Right lobe of liver (tissue), 6 donors: ENCODE measurements at regions not wholly inside any gene's neighbourhood (a gene's known extent, or its start where the extent isn't known, plus 50 kb on each side); places are given as distances from the start of the nearest gene placed in this dataset.

Source experiments
- ATAC-seq, 4 donors: fragments of 200-7000 bp; cut with Tn5 transposase; one replicate each; pipeline ENCODE4 v1.9.1; 2020; ENCODE audit warnings: mild to moderate bottlenecking in 4 of 4, moderate library complexity in 4 of 4
- DNase-seq, 3 donors: peaks; one replicate each; pipeline ENCODE4 v3.0.0-alpha.2; 2020
- H3K27ac ChIP-seq, 3 donors: fragments of 200-600 bp; one replicate each; pipeline ENCODE4 v1.8.0; 2022
- H3K27me3 ChIP-seq, 2 donors: fragments of 200-600 bp; one replicate each; pipeline ENCODE4 v1.8.0; 2022
- H3K36me3 ChIP-seq, 4 donors: fragments of 200-600 bp; sonication (generic) in 1 of 4; one replicate each; pipeline versions ENCODE4 v1.5.1 to v1.8.0; 2017 to 2022; ENCODE audit warnings: control low read depth in 1 of 4
- H3K4me1 ChIP-seq, 4 donors: fragments of 200-600 bp; sonication (generic) in 1 of 4; one replicate each; pipeline versions ENCODE4 v1.5.1 to v1.8.0; 2017 to 2022; ENCODE audit warnings: control low read depth in 1 of 4
- H3K4me3 ChIP-seq, 3 donors: fragments of 200-600 bp; one replicate each; pipeline ENCODE4 v1.8.0; 2022
- H3K9me3 ChIP-seq, 4 donors: fragments of 200-600 bp; sonication (generic) in 1 of 4; one replicate each; pipeline versions ENCODE4 v1.5.1 to v1.8.0; 2017 to 2022; ENCODE audit warnings: control low read depth in 1 of 4
- POLR2A ChIP-seq: fragments of 450-650 bp; IDR thresholded peaks from one replicate; pipeline ENCODE4 v1.6.1; 2017; ENCODE audit warnings: antibody characterized with exemption, mild to moderate bottlenecking
- WGBS: methylation state at CpG from one replicate; pipeline ENCODE4 v1.1.6; 2018; ENCODE audit warnings: low coverage, low lambda C conversion rate; ENCODE audit not compliant: insufficient coverage; ENCODE audit errors: missing lambda C conversion rate; 5-methylcytosine and 5-hydroxymethylcytosine counted together
- intact Hi-C, 2 donors: fragments of 100-400 bp; cut with DNase I; formaldehyde crosslinking; loops; one replicate each; pipeline versions ENCODE4 v1.11.2 to v1.14.1; 2022
- TF ChIP-seq, protein P1 (sequence below), 4 donors: fragments of 200-600 bp in 3 of 4; fragments of 450-650 bp in 1 of 4; IDR thresholded peaks; one replicate each; pipeline versions ENCODE4 v1.5.1 to v1.8.0; 2016 to 2022; ENCODE audit warnings: antibody characterized with exemption in 4 of 4, mild to moderate bottlenecking in 2 of 4
- donor health status: DM: no; HTN: yes; CAD: no.
- donor health status: DM: no; HTN: no; CAD: no.
- donor health status: DM: no; HTN: no; CAD: no.
- donor health status: DM: no; HTN: yes; CAD: no.
- donor health status: DM: no; HTN: yes; CAD: no.

DNA sequence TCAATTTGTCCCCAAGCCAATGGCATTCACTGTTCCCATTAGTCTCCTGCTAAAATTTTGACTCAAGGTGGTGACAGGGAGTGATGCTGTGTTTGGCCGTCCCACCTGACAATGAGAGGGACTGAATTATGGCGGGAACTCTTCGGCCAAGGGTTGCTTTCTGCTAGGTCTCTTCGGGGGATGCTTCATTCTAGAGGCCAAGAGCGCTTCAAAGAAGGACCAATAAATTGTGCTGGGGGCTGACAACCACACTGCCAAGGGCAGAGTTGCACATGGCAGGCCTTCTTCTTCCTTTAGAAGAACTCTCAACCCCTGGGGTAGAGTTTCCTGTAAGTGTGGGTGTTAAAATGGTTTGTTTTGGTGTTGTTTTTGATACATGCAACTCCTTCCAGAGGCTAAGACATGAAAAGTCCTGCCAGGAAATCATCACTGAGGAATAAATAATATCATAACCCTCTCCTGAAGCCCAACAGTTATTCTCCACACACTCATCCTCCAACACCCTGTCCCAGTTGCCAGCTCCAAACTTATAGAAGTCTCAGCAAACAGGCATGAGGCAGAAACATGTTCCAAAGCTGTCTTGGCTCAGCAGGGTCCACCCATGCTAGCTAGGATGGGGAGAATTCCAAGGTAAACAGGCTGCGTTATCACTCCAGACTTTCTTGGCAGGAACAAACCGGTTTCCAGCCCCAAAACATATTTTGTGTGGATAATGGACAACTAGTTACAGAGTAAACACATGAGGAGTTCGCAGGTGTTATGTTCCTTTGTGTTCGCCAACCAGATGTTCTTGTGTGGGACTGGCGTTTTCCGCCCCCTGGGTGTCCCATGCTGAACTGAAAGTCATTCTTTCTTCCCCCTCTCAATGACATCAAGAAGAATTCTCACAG lies 396.7 kb upstream of the RGMA start:
- TF ChIP-seq, protein P1, sequence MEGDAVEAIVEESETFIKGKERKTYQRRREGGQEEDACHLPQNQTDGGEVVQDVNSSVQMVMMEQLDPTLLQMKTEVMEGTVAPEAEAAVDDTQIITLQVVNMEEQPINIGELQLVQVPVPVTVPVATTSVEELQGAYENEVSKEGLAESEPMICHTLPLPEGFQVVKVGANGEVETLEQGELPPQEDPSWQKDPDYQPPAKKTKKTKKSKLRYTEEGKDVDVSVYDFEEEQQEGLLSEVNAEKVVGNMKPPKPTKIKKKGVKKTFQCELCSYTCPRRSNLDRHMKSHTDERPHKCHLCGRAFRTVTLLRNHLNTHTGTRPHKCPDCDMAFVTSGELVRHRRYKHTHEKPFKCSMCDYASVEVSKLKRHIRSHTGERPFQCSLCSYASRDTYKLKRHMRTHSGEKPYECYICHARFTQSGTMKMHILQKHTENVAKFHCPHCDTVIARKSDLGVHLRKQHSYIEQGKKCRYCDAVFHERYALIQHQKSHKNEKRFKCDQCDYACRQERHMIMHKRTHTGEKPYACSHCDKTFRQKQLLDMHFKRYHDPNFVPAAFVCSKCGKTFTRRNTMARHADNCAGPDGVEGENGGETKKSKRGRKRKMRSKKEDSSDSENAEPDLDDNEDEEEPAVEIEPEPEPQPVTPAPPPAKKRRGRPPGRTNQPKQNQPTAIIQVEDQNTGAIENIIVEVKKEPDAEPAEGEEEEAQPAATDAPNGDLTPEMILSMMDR (IDR thresholded peaks at IDR 0.05) = no peak
- no peak for TF ChIP-seq POLR2A
- peak in 1 of 4 donors; percentile 18 for ATAC-seq
- no peaks in the 10 kb centered on the region for H3K9me3 ChIP-seq
- no peaks in the 10 kb centered on the region for H3K27me3 ChIP-seq
- no peaks in the 10 kb centered on the region for H3K4me1 ChIP-seq
- no peak for DNase-seq
- WGBS = 53% methylated on average over 10 of the region's 11 CpGs
- H3K36me3 ChIP-seq = no peaks in the 10 kb centered on the region
- intact Hi-C loops = no loop called here
- H3K27ac ChIP-seq = no peak overlapping the region
- H3K4me3 ChIP-seq = no peak overlapping the region

DNA sequence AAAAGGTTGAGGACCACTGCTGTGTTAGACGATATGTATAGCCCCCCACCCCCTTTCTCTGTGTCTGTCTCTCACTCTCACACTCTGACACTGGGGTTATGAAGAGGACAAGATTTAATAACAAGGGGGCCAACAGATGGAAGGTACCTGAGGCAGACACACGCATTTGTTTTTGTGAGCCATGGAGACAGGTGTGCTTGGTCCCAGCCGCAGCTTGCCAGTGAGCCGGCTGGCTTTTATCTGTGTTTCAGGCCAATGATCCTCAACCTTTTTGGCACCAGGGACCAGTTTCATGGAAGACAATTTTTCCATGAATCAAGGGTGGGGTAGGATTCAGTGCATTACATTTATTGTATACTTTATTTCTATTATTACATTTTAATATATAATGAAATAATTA lies 394.9 kb upstream of the RGMA start:
- H3K27me3 ChIP-seq = no peaks in the 10 kb centered on the region
- intact Hi-C loops = no loop called here
- TF ChIP-seq POLR2A = no peak
- no peaks in the 10 kb centered on the region for H3K9me3 ChIP-seq
- no peak overlapping the region for H3K4me3 ChIP-seq
- ATAC-seq = no peak
- H3K36me3 ChIP-seq = no peaks in the 10 kb centered on the region
- no peak for DNase-seq
- H3K4me1 ChIP-seq = no peaks in the 10 kb centered on the region
- H3K27ac ChIP-seq = no peak overlapping the region
- WGBS = 74% methylated on average over 4 of the region's 4 CpGs

DNA sequence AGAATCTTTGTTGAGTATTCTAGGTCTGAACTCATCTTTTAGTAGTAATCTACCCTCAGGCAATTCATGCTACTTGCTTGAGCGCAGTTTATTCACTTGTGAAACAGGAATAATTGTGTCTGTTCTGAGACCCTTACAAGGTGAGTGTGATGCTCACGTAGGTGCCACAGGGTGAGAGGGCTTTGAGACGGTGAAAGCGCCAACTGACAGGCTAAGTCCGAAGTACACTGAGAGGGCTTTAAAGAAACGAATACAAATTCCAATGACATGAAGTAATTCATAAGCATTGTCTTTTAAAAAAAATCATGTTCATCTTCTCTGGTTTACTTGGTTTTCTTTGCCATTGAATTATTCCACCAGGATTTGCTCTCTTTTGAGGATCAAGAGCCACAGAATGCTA lies 393.7 kb upstream of the RGMA start:
- Histone ChIP-seq H3K27ac (no peak overlapping the region), H3K36me3 (no peaks in the 10 kb centered on the region), H3K4me3 (no peak overlapping the region), H3K9me3 (no peaks in the 10 kb centered on the region), H3K4me1 (no peaks in the 10 kb centered on the region), H3K27me3 (no peaks in the 10 kb centered on the region)
- no peak for ATAC-seq
- TF ChIP-seq, protein P1 (IDR thresholded peaks at IDR 0.05) = no peak
- TF ChIP-seq POLR2A = no peak
- intact Hi-C loops = no loop called here
- DNase-seq = no peak
- WGBS = 26% methylated on average over 6 of the region's 6 CpGs

DNA sequence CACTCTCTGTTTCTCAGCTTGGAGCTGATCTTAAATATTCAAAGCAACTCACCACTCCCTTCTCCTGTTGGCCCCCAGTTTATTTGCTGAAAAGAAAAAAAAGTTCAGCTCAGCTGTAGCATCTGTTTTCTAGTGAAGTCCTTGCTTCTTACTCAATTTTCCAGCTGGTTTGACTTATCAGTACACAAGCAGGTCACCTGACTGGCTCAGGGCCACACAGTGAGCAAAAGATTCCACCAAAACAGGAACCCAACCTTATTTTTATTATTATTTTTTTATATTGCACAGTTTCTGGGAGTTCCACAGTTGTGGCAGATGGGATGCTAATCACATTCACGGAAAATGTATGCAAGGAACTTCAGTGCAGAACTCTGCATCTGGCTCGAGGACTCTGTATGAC lies 390.7 kb upstream of the RGMA start:
- no peaks in the 10 kb centered on the region for H3K4me1 ChIP-seq
- ATAC-seq (no peak), DNase-seq (no peak)
- intact Hi-C loops = no loop called here
- no peaks in the 10 kb centered on the region for H3K36me3 ChIP-seq
- no peak overlapping the region for H3K4me3 ChIP-seq
- H3K27ac ChIP-seq = no peak overlapping the region
- no peaks in the 10 kb centered on the region for H3K27me3 ChIP-seq
- TF ChIP-seq POLR2A = no peak
- TF ChIP-seq, protein P1 (IDR thresholded peaks at IDR 0.05) = no peak
- whole genome bisulfite sequencing = 64% methylated on average over 2 of the region's 2 CpGs
- H3K9me3 ChIP-seq = no peaks in the 10 kb centered on the region

DNA sequence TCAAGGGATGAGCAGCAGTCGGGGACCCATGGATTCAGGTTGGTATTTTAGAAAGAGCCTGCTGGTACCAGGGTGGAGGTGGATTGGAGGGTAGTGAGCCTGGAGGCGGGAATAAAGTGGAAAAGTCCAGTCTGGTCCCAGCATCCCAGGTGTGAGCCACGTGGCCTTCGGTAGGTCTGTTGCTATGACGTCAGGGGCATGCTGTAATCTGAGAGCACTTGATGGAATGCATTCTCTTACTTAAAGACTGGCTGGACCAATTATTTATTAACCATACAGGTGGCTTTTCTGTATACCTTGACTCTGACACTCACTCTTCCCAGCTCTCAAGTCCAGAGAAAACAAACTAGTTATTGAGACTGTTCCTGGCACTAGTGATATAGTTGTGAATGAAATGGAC lies 389.9 kb upstream of the RGMA start:
- H3K4me3 ChIP-seq = no peak overlapping the region
- WGBS = 29% methylated on average over 5 of the region's 5 CpGs
- H3K9me3 ChIP-seq = no peaks in the 10 kb centered on the region
- DNase-seq (no peak), ATAC-seq (no peak)
- no peak overlapping the region for H3K27ac ChIP-seq
- intact Hi-C loops = no loop called here
- H3K4me1 ChIP-seq = no peaks in the 10 kb centered on the region
- H3K36me3 ChIP-seq = no peaks in the 10 kb centered on the region
- no peak for TF ChIP-seq POLR2A
- TF ChIP-seq, protein P1 (IDR thresholded peaks at IDR 0.05) = no peak
- no peaks in the 10 kb centered on the region for H3K27me3 ChIP-seq
